Upper lobe of right lung (tissue), 1 donor: ENCODE measurements at regions not wholly inside any gene's neighbourhood (a gene's known extent, or its start where the extent isn't known, plus 50 kb on each side); places are given as distances from the start of the nearest gene placed in this dataset.

Experiments
- ATAC-seq: fragments of 200-7000 bp; cut with Tn5 transposase; one replicate; pipeline ENCODE4 v1.9.1; 2020; ENCODE audit warnings: mild to moderate bottlenecking, moderate library complexity
- DNase-seq: peaks from one replicate; pipeline ENCODE4 v3.0.0-alpha.2; 2020
- H3K27ac ChIP-seq: fragments of 200-600 bp; one replicate; pipeline ENCODE4 v1.8.0; 2022
- H3K27me3 ChIP-seq: fragments of 200-600 bp; one replicate; pipeline ENCODE4 v1.8.0; 2022; ENCODE audit warnings: mild to moderate bottlenecking
- H3K36me3 ChIP-seq: fragments of 200-600 bp; one replicate; pipeline ENCODE4 v1.8.0; 2022
- H3K4me1 ChIP-seq: fragments of 200-600 bp; one replicate; pipeline ENCODE4 v1.8.0; 2022
- H3K4me3 ChIP-seq: fragments of 200-600 bp; one replicate; pipeline ENCODE4 v1.8.0; 2022; ENCODE audit warnings: mild to moderate bottlenecking
- H3K9me3 ChIP-seq: fragments of 200-600 bp; one replicate; pipeline ENCODE4 v1.8.0; 2022
- CTCF ChIP-seq: fragments of 200-600 bp; IDR thresholded peaks from one replicate; pipeline ENCODE4 v1.8.0; 2022; ENCODE audit warnings: antibody characterized with exemption
- intact Hi-C: fragments of 100-400 bp; cut with DNase I; formaldehyde crosslinking; loops from one replicate; pipeline ENCODE4 v1.11.0; 2022
- donor health status: DM: no; HTN: yes; CAD: no; lungs with severe emphysema.

GRCh38 chr10:3229815-3230214 is 57.2 kb upstream of the PITRM1 start:
- intact Hi-C loops, result no loop called here

GRCh38 chr10:3228629-3228945 is 56.0 kb upstream of the PITRM1 start:
- no peak for ATAC-seq
- no peaks in the 10 kb centered on the region for H3K36me3 ChIP-seq
- H3K27ac ChIP-seq, result no peak overlapping the region
- no peaks in the 10 kb centered on the region for H3K9me3 ChIP-seq
- no peaks in the 10 kb centered on the region for H3K27me3 ChIP-seq
- no peak for TF ChIP-seq CTCF
- H3K4me1 ChIP-seq, result peaks cover 10% of the 10 kb centered on the region
- H3K4me3 ChIP-seq, result no peak overlapping the region
- no peak for DNase-seq
- intact Hi-C loops, result no loop called here

More at GRCh38 chr10:3229815-3230214, 57.2 kb upstream of the PITRM1 start:
- ATAC-seq (no peak), DNase-seq (no peak)
- H3K27ac ChIP-seq, result no peak overlapping the region
- TF ChIP-seq CTCF, result no peak
- H3K9me3 ChIP-seq, result no peaks in the 10 kb centered on the region
- no peak overlapping the region for H3K4me3 ChIP-seq
- peaks cover 10% of the 10 kb centered on the region for H3K4me1 ChIP-seq
- H3K36me3 ChIP-seq, result no peaks in the 10 kb centered on the region
- no peaks in the 10 kb centered on the region for H3K27me3 ChIP-seq

GRCh38 chr10:3226960-3227744 is 54.6 kb upstream of the PITRM1 start:
- no peak for ATAC-seq

GRCh38 chr10:3225561-3225960 is 53.0 kb upstream of the PITRM1 start:
- intact Hi-C loops, result no loop called here
- no peak overlapping the region for H3K27ac ChIP-seq

More at GRCh38 chr10:3226960-3227744, 54.6 kb upstream of the PITRM1 start:
- Histone ChIP-seq H3K4me3 (no peak overlapping the region), H3K4me1 (peaks cover 10% of the 10 kb centered on the region), H3K36me3 (no peaks in the 10 kb centered on the region), H3K27ac (no peak overlapping the region), H3K27me3 (no peaks in the 10 kb centered on the region), H3K9me3 (no peaks in the 10 kb centered on the region)
- no peak for TF ChIP-seq CTCF
- intact Hi-C loops, result no loop called here
- no peak for DNase-seq

GRCh38 chr10:3224241-3224640 is 51.7 kb upstream of the PITRM1 start:
- no peak overlapping the region for H3K27ac ChIP-seq
- intact Hi-C loops, result no loop called here

More at GRCh38 chr10:3225561-3225960, 53.0 kb upstream of the PITRM1 start:
- peaks cover 10% of the 10 kb centered on the region for H3K4me1 ChIP-seq
- no peaks in the 10 kb centered on the region for H3K36me3 ChIP-seq
- no peak for ATAC-seq
- no peak for DNase-seq
- no peak overlapping the region for H3K4me3 ChIP-seq
- H3K27me3 ChIP-seq, result no peaks in the 10 kb centered on the region
- TF ChIP-seq CTCF, result no peak
- H3K9me3 ChIP-seq, result no peaks in the 10 kb centered on the region

More at GRCh38 chr10:3224241-3224640, 51.7 kb upstream of the PITRM1 start:
- no peak for TF ChIP-seq CTCF
- DNase-seq, result no peak
- Histone ChIP-seq H3K4me3 (no peak overlapping the region), H3K36me3 (no peaks in the 10 kb centered on the region), H3K9me3 (no peaks in the 10 kb centered on the region), H3K4me1 (peaks cover 10% of the 10 kb centered on the region), H3K27me3 (no peaks in the 10 kb centered on the region)
- no peak for ATAC-seq
